ENCODE measurements at regions not wholly inside any gene's neighbourhood (a gene's known extent, or its start where the extent isn't known, plus 50 kb on each side); places are given as distances from the start of the nearest gene placed in this dataset.

GRCh38 chr7:33687625-33688024 lies 217.7 kb upstream of the BMPER start (continued):
- TF ChIP-seq ATF3 (IDR thresholded peaks at IDR 0.05) (no peak), CTCF (IDR thresholded peaks at IDR 0.05 in 2 of 3, conservative IDR thresholded peaks at IDR 0.05 in 1 of 3; ENCODE audit: borderline replicate concordance in 1 of 3, insufficient read depth in 1 of 3, low read depth in 2 of 3, low read length in 2 of 3) (no peak), EZH2 (IDR thresholded peaks at IDR 0.05) (no peak)

GRCh38 chr7:33691180-33691579 lies 214.2 kb upstream of the BMPER start:
- Histone ChIP-seq H3K27me3 (ENCODE audit: insufficient read depth, low read length) (no peaks in the 10 kb centered on the region), H2AFZ (ENCODE audit: low read depth, low read length, poor library complexity, severe bottlenecking) (no peak overlapping the region), H3K27ac (ENCODE audit: low read depth, low read length) (no peak overlapping the region), H3K9ac (ENCODE audit: low read length) (no peak overlapping the region), H3K4me1 (ENCODE audit: control insufficient read depth in 1 of 2, insufficient read depth in 2 of 2, low read length in 2 of 2) (no peaks in the 10 kb centered on the region), H4K20me1 (ENCODE audit: insufficient read depth) (no peaks in the 10 kb centered on the region), H3K4me2 (ENCODE audit: low read length) (no peak overlapping the region), H3K4me3 (replicated peaks in 1 of 2; ENCODE audit: low read depth in 1 of 2, low read length in 2 of 2) (no peak overlapping the region), H3K79me2 (ENCODE audit: insufficient read depth, low read length) (no peaks in the 10 kb centered on the region), H3K9me3 (ENCODE audit: control insufficient read depth in 1 of 2, insufficient read depth in 1 of 2, low read depth in 1 of 2, low read length in 2 of 2) (no peaks in the 10 kb centered on the region), H3K36me3 (ENCODE audit: control insufficient read depth in 1 of 2, insufficient read depth in 2 of 2, low read length in 2 of 2) (no peaks in the 10 kb centered on the region), H3K9me2 (ENCODE audit: insufficient read depth) (no peaks in the 10 kb centered on the region)
- ChIA-PET RAD21 (ENCODE audit: low non-redundant PET in 1 of 2, low total read pairs in 2 of 2, uncharacterized antibody in 2 of 2, unreplicated experiment in 2 of 2) (no interaction called here), CTCF (no interaction called here), POLR2A (no interaction called here)
- BruUV-seq (replicated peaks), result no TSS peak
- DNase-seq (ENCODE audit: low read depth, low spot score) (no peak), ATAC-seq (no peak)
- TF ChIP-seq POLR2AphosphoS5 (IDR thresholded peaks at IDR 0.05; ENCODE audit: low read depth, low read length) (no peak), ZBTB33 (IDR thresholded peaks at IDR 0.05; ENCODE audit: extremely low read depth, insufficient replicate concordance, low read length) (no peak), POLR2A (IDR thresholded peaks at IDR 0.05; ENCODE audit: borderline replicate concordance, extremely low read depth, insufficient read depth, insufficient read length) (no peak)
- intact Hi-C loops (cut with micrococcal nuclease), result no loop called here

Data from HCT116 (cell line).